Hepatocyte (in vitro differentiated cells): ENCODE measurements at regions not wholly inside any gene's neighbourhood (a gene's known extent, or its start where the extent isn't known, plus 50 kb on each side); places are given as distances from the start of the nearest gene placed in this dataset.

Experiments
- DNase-seq: peaks from one replicate; pipeline ENCODE4 v3.0.0-alpha.2; 2016; ENCODE audit warnings: low spot score
- H2AFZ ChIP-seq: fragments of 200-600 bp; sonication (generic); 2 replicates; pipeline ENCODE4 v1.6.0; 2016; ENCODE audit warnings: antibody characterized with exemption, mild to moderate bottlenecking
- H3K27ac ChIP-seq: fragments of 200-600 bp; sonication (generic); 2 replicates; pipeline ENCODE4 v1.5.1; 2016; ENCODE audit warnings: mild to moderate bottlenecking
- H3K27me3 ChIP-seq: fragments of 200-600 bp; sonication (generic); 2 replicates; pipeline ENCODE4 v1.6.1; 2016
- H3K36me3 ChIP-seq: fragments of 200-600 bp; sonication (generic); replicated peaks from 2 replicates; pipeline ENCODE4 v1.5.1; 2016; ENCODE audit warnings: low read depth; ENCODE audit not compliant: insufficient read depth
- H3K4me1 ChIP-seq: fragments of 200-600 bp; sonication (generic); 2 replicates; pipeline ENCODE4 v1.5.1; 2016; ENCODE audit warnings: mild to moderate bottlenecking, moderate library complexity; ENCODE audit not compliant: insufficient read depth
- H3K4me2 ChIP-seq: fragments of 200-600 bp; sonication (generic); 2 replicates; pipeline ENCODE4 v1.6.0; 2016
- H3K4me3 ChIP-seq: fragments of 200-600 bp; sonication (generic); 2 replicates; pipeline ENCODE4 v1.5.1; 2016; ENCODE audit warnings: mild to moderate bottlenecking
- H3K79me2 ChIP-seq: fragments of 200-600 bp; sonication (generic); 2 replicates; pipeline ENCODE4 v1.6.0; 2017; ENCODE audit warnings: mild to moderate bottlenecking
- H3K9me2 ChIP-seq: fragments of 200-600 bp; sonication (generic); replicated peaks from 2 replicates; pipeline ENCODE4 v1.6.0; 2017; ENCODE audit warnings: mild to moderate bottlenecking; ENCODE audit not compliant: insufficient read depth
- H3K9me3 ChIP-seq: fragments of 200-600 bp; sonication (generic); 2 replicates; pipeline ENCODE4 v1.5.1; 2016; ENCODE audit warnings: low read depth, mild to moderate bottlenecking
- H4K20me1 ChIP-seq: fragments of 200-600 bp; sonication (generic); 2 replicates; pipeline ENCODE4 v1.6.0; 2016; ENCODE audit warnings: mild to moderate bottlenecking; ENCODE audit not compliant: insufficient read depth, poor library complexity, severe bottlenecking
- EZH2 ChIP-seq: fragments of 200-600 bp; sonication (generic); IDR thresholded peaks from 2 replicates; pipeline ENCODE4 v1.6.1; 2016; ENCODE audit warnings: antibody characterized with exemption, mild to moderate bottlenecking, borderline replicate concordance
- EZH2phosphoT487 ChIP-seq: fragments of 200-600 bp; sonication (generic); IDR thresholded peaks from one replicate; pipeline ENCODE4 v1.6.1; 2018; ENCODE audit warnings: antibody characterized with exemption, mild to moderate bottlenecking, low read depth, moderate library complexity; ENCODE audit not compliant: unreplicated experiment, severe bottlenecking
- WGBS: methylation state at CpG from one replicate; pipeline ENCODE4 v1.1.6; 2016; ENCODE audit warnings: low lambda C conversion rate; ENCODE audit errors: missing lambda C conversion rate; 5-methylcytosine and 5-hydroxymethylcytosine counted together
- TF ChIP-seq, protein P1 (sequence below): fragments of 200-600 bp; sonication (generic); IDR thresholded peaks from 2 replicates; pipeline ENCODE4 v1.5.1; 2016; ENCODE audit warnings: antibody characterized with exemption, mild to moderate bottlenecking; ENCODE audit not compliant: poor library complexity

- no peak for DNase-seq
- Histone ChIP-seq H3K36me3 (no peaks in the 10 kb centered on the region), H3K9me3 (no peaks in the 10 kb centered on the region), H2AFZ (no peak overlapping the region), H3K4me2 (no peak overlapping the region), H3K4me3 (no peak overlapping the region), H3K4me1 (peaks cover 12% of the 10 kb centered on the region), H4K20me1 (no peaks in the 10 kb centered on the region), H3K27me3 (no peaks in the 10 kb centered on the region), H3K27ac (no peak overlapping the region), H3K9me2 (no peaks in the 10 kb centered on the region), H3K79me2 (no peaks in the 10 kb centered on the region)
- WGBS, result 97% methylated on average over 4 of the region's 4 CpGs
- TF ChIP-seq EZH2, result no peak
Observed at GRCh38 chr20:48465271-48465670, 362.5 kb downstream of the PREX1 start.

DNA sequence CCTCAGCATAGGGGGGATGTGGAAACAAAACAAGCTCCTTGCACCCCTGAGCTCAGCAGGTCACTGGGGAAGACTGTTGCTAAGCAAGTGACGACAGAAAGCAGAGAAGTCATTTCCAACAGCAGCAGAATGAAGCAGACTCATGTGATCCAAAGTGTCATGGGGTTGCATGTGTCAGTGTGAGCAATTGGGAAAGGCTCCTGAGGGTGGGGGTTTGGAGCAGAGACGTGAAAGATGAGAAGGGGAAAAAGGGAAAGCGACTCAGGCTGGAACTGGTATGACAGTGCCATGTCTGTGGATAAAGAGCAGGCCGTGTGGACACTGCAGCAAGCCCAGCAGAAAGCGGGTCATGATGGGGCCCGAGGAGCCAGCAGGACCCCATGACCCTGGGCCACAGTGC lies 363.9 kb downstream of the PREX1 start:
- Histone ChIP-seq H3K36me3 (no peaks in the 10 kb centered on the region), H3K4me2 (no peak overlapping the region), H2AFZ (no peak overlapping the region), H3K9me2 (no peaks in the 10 kb centered on the region), H3K9me3 (no peaks in the 10 kb centered on the region), H3K4me1 (peaks cover 12% of the 10 kb centered on the region), H3K79me2 (no peaks in the 10 kb centered on the region), H3K4me3 (no peak overlapping the region), H3K27me3 (no peaks in the 10 kb centered on the region), H3K27ac (peak overlapping the region; percentile 22), H4K20me1 (no peaks in the 10 kb centered on the region)
- DNase-seq, result peak; percentile 56
- 62% methylated on average over 6 of the region's 6 CpGs for WGBS
- no peak for TF ChIP-seq EZH2phosphoT487
- no peak for TF ChIP-seq EZH2
- TF ChIP-seq, protein P1, sequence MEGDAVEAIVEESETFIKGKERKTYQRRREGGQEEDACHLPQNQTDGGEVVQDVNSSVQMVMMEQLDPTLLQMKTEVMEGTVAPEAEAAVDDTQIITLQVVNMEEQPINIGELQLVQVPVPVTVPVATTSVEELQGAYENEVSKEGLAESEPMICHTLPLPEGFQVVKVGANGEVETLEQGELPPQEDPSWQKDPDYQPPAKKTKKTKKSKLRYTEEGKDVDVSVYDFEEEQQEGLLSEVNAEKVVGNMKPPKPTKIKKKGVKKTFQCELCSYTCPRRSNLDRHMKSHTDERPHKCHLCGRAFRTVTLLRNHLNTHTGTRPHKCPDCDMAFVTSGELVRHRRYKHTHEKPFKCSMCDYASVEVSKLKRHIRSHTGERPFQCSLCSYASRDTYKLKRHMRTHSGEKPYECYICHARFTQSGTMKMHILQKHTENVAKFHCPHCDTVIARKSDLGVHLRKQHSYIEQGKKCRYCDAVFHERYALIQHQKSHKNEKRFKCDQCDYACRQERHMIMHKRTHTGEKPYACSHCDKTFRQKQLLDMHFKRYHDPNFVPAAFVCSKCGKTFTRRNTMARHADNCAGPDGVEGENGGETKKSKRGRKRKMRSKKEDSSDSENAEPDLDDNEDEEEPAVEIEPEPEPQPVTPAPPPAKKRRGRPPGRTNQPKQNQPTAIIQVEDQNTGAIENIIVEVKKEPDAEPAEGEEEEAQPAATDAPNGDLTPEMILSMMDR, result no peak

GRCh38 chr20:48463096-48463720 lies 364.6 kb downstream of the PREX1 start:
- no peaks in the 10 kb centered on the region for H4K20me1 ChIP-seq
- no peaks in the 10 kb centered on the region for H3K36me3 ChIP-seq
- WGBS, result 80% methylated on average over 11 of the region's 11 CpGs
- TF ChIP-seq EZH2phosphoT487 (no peak), EZH2 (no peak)
- TF ChIP-seq, protein P1, result no peak
- DNase-seq, result no peak
- peaks cover 12% of the 10 kb centered on the region for H3K4me1 ChIP-seq
- no peaks in the 10 kb centered on the region for H3K27me3 ChIP-seq
- H3K4me3 ChIP-seq, result no peak overlapping the region
- H3K9me2 ChIP-seq, result no peaks in the 10 kb centered on the region
- H3K9me3 ChIP-seq, result no peaks in the 10 kb centered on the region
- no peak overlapping the region for H3K27ac ChIP-seq
- H2AFZ ChIP-seq, result no peak overlapping the region
- H3K79me2 ChIP-seq, result no peaks in the 10 kb centered on the region
- H3K4me2 ChIP-seq, result no peak overlapping the region

DNA sequence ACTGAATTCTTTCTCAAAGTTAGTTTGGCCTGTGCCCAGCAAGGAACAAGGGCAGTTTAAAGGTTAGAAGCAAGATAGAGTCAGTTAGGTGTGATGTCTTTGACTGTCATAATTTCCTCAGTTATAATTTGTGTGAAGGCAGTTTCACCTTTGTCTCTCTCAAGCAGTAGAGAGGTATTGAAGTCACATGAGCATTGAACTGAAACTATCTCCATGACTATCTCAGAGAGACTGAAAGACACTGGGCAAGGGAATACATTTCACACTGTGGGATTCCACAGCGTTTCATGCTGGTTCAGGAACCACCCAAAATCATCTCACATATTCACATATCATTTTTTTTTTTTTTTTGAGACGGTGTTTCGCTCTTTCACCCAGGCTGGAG lies 366.1 kb downstream of the PREX1 start:
- 93% methylated on average over 3 of the region's 3 CpGs for WGBS
- no peaks in the 10 kb centered on the region for H3K79me2 ChIP-seq
- no peaks in the 10 kb centered on the region for H3K9me3 ChIP-seq
- DNase-seq, result no peak
- H2AFZ ChIP-seq, result no peak overlapping the region
- H3K27ac ChIP-seq, result no peak overlapping the region
- no peaks in the 10 kb centered on the region for H3K27me3 ChIP-seq
- no peak overlapping the region for H3K4me2 ChIP-seq
- no peaks in the 10 kb centered on the region for H4K20me1 ChIP-seq
- H3K9me2 ChIP-seq, result no peaks in the 10 kb centered on the region
- H3K4me1 ChIP-seq, result peaks cover 12% of the 10 kb centered on the region
- TF ChIP-seq, protein P1, result no peak
- TF ChIP-seq EZH2phosphoT487 (no peak), EZH2 (no peak)
- no peak overlapping the region for H3K4me3 ChIP-seq
- no peaks in the 10 kb centered on the region for H3K36me3 ChIP-seq
